HG03439 (cell line): ENCODE measurements at regions not wholly inside any gene's neighbourhood (a gene's known extent, or its start where the extent isn't known, plus 50 kb on each side); places are given as distances from the start of the nearest gene placed in this dataset.

ENCODE experiments used
- ATAC-seq: cut with Tn5 transposase; IDR thresholded peaks from one replicate; pipeline ENCODE4 v1.9.1; 2021; ENCODE audit warnings: mild to moderate bottlenecking, moderate library complexity; ENCODE audit not compliant: unreplicated experiment

GRCh38 chr1:14128096-14128495, 428.1 kb downstream of the PRDM2 start:
- ATAC-seq: no peak

- ATAC-seq: no peak
Measured at GRCh38 chr1:14129009-14129408, 429.0 kb downstream of the PRDM2 start.

GRCh38 chr1:14135070-14135469, 435.1 kb downstream of the PRDM2 start:
- no peak for ATAC-seq

GRCh38 chr1:14136152-14136763, 436.3 kb downstream of the PRDM2 start:
- no peak for ATAC-seq

GRCh38 chr1:14136881-14137280, 436.9 kb downstream of the PRDM2 start:
- ATAC-seq: no peak

GRCh38 chr1:14137411-14138134, 437.6 kb downstream of the PRDM2 start:
- no peak for ATAC-seq

GRCh38 chr1:14138135-14138506, 438.1 kb downstream of the PRDM2 start:
- ATAC-seq: no peak

- no peak for ATAC-seq
Measured at GRCh38 chr1:14138687-14139086, 438.7 kb downstream of the PRDM2 start.

- no peak for ATAC-seq
Measured at GRCh38 chr1:14140831-14141401, 440.9 kb downstream of the PRDM2 start.

GRCh38 chr1:14141656-14142055, 441.7 kb downstream of the PRDM2 start:
- no peak for ATAC-seq

GRCh38 chr1:14142397-14143100, 442.6 kb downstream of the PRDM2 start:
- ATAC-seq: no peak

GRCh38 chr1:14143777-14144176, 443.8 kb downstream of the PRDM2 start:
- no peak for ATAC-seq

- ATAC-seq: no peak
Measured at GRCh38 chr1:14148526-14148925, 448.5 kb downstream of the PRDM2 start.

- no peak for ATAC-seq
Measured at GRCh38 chr1:14149431-14149830, 449.1 kb upstream of the KAZN start.

- no peak for ATAC-seq
Measured at GRCh38 chr1:14156543-14156942, 441.9 kb upstream of the KAZN start.

- no peak for ATAC-seq
Measured at GRCh38 chr1:14160781-14161180, 437.7 kb upstream of the KAZN start.

GRCh38 chr1:14163246-14163645, 435.2 kb upstream of the KAZN start:
- no peak for ATAC-seq

GRCh38 chr1:14165371-14165801, 433.1 kb upstream of the KAZN start:
- ATAC-seq: no peak

GRCh38 chr1:14167884-14168283, 430.6 kb upstream of the KAZN start:
- no peak for ATAC-seq

GRCh38 chr1:14168326-14169063, 430.0 kb upstream of the KAZN start:
- ATAC-seq: no peak

- ATAC-seq: no peak
Measured at GRCh38 chr1:14173598-14173997, 424.9 kb upstream of the KAZN start.
